ENCODE measurements at regions not wholly inside any gene's neighbourhood (a gene's known extent, or its start where the extent isn't known, plus 50 kb on each side); places are given as distances from the start of the nearest gene placed in this dataset.

GRCh38 chr6:25051083-25051482 lies 115.3 kb upstream of the RIPOR2 start:
- H3K27ac ChIP-seq (ENCODE audit: low read depth in 1 of 2, low read length in 2 of 2), result no peak overlapping the region
- no peaks in the 10 kb centered on the region for H3K9me3 ChIP-seq (ENCODE audit: control insufficient read depth in 4 of 4, low read length in 3 of 4)
- TF ChIP-seq, protein P1, sequence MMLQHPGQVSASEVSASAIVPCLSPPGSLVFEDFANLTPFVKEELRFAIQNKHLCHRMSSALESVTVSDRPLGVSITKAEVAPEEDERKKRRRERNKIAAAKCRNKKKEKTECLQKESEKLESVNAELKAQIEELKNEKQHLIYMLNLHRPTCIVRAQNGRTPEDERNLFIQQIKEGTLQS (IDR thresholded peaks at IDR 0.05), result no peak
- TF ChIP-seq HNF4A (conservative IDR thresholded peaks at IDR 0.05), result no peak
- TF ChIP-seq HNF4G (IDR thresholded peaks at IDR 0.05), result no peak
- TF ChIP-seq SP1 (IDR thresholded peaks at IDR 0.05), result no peak
- TF ChIP-seq MAX (IDR thresholded peaks at IDR 0.05), result no peak
- TF ChIP-seq FOXA2 (IDR thresholded peaks at IDR 0.05), result no peak
- no peak for TF ChIP-seq FOXA1 (IDR thresholded peaks at IDR 0.05)
- no peak for TF ChIP-seq RAD21 (IDR thresholded peaks at IDR 0.05)
- no peak for TF ChIP-seq TAF1 (conservative IDR thresholded peaks at IDR 0.05)
- no peak for TF ChIP-seq EGR1 (IDR thresholded peaks at IDR 0.05; ENCODE audit: low read depth in 2 of 2)
- TF ChIP-seq RXRA (IDR thresholded peaks at IDR 0.05), result no peak
- TF ChIP-seq, protein P2, sequence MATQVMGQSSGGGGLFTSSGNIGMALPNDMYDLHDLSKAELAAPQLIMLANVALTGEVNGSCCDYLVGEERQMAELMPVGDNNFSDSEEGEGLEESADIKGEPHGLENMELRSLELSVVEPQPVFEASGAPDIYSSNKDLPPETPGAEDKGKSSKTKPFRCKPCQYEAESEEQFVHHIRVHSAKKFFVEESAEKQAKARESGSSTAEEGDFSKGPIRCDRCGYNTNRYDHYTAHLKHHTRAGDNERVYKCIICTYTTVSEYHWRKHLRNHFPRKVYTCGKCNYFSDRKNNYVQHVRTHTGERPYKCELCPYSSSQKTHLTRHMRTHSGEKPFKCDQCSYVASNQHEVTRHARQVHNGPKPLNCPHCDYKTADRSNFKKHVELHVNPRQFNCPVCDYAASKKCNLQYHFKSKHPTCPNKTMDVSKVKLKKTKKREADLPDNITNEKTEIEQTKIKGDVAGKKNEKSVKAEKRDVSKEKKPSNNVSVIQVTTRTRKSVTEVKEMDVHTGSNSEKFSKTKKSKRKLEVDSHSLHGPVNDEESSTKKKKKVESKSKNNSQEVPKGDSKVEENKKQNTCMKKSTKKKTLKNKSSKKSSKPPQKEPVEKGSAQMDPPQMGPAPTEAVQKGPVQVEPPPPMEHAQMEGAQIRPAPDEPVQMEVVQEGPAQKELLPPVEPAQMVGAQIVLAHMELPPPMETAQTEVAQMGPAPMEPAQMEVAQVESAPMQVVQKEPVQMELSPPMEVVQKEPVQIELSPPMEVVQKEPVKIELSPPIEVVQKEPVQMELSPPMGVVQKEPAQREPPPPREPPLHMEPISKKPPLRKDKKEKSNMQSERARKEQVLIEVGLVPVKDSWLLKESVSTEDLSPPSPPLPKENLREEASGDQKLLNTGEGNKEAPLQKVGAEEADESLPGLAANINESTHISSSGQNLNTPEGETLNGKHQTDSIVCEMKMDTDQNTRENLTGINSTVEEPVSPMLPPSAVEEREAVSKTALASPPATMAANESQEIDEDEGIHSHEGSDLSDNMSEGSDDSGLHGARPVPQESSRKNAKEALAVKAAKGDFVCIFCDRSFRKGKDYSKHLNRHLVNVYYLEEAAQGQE (IDR thresholded peaks at IDR 0.05), result no peak
- TF ChIP-seq GABPA (IDR thresholded peaks at IDR 0.05 in 1 of 2, conservative IDR thresholded peaks at IDR 0.05 in 1 of 2), result no peak
- TF ChIP-seq, protein P3, sequence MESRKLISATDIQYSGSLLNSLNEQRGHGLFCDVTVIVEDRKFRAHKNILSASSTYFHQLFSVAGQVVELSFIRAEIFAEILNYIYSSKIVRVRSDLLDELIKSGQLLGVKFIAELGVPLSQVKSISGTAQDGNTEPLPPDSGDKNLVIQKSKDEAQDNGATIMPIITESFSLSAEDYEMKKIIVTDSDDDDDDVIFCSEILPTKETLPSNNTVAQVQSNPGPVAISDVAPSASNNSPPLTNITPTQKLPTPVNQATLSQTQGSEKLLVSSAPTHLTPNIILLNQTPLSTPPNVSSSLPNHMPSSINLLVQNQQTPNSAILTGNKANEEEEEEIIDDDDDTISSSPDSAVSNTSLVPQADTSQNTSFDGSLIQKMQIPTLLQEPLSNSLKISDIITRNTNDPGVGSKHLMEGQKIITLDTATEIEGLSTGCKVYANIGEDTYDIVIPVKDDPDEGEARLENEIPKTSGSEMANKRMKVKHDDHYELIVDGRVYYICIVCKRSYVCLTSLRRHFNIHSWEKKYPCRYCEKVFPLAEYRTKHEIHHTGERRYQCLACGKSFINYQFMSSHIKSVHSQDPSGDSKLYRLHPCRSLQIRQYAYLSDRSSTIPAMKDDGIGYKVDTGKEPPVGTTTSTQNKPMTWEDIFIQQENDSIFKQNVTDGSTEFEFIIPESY (IDR thresholded peaks at IDR 0.05), result no peak
- TF ChIP-seq, protein P4, sequence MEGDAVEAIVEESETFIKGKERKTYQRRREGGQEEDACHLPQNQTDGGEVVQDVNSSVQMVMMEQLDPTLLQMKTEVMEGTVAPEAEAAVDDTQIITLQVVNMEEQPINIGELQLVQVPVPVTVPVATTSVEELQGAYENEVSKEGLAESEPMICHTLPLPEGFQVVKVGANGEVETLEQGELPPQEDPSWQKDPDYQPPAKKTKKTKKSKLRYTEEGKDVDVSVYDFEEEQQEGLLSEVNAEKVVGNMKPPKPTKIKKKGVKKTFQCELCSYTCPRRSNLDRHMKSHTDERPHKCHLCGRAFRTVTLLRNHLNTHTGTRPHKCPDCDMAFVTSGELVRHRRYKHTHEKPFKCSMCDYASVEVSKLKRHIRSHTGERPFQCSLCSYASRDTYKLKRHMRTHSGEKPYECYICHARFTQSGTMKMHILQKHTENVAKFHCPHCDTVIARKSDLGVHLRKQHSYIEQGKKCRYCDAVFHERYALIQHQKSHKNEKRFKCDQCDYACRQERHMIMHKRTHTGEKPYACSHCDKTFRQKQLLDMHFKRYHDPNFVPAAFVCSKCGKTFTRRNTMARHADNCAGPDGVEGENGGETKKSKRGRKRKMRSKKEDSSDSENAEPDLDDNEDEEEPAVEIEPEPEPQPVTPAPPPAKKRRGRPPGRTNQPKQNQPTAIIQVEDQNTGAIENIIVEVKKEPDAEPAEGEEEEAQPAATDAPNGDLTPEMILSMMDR (IDR thresholded peaks at IDR 0.05; ENCODE audit: low read depth, low read length, missing input control), result no peak
- no peak for TF ChIP-seq JUND (IDR thresholded peaks at IDR 0.05)
- TF ChIP-seq NR2F2 (IDR thresholded peaks at IDR 0.05), result no peak
- TF ChIP-seq YY1 (IDR thresholded peaks at IDR 0.05), result no peak
- H3K36me3 ChIP-seq (ENCODE audit: control insufficient read depth in 4 of 4, insufficient read depth in 3 of 4, low read depth in 1 of 4, low read length in 3 of 4), result no peaks in the 10 kb centered on the region
- no peaks in the 10 kb centered on the region for H3K27me3 ChIP-seq (ENCODE audit: control insufficient read depth in 4 of 4, insufficient read depth in 4 of 4, low read length in 3 of 4)
- DNase-seq (ENCODE audit: low spot score), result no peak
- H3K4me3 ChIP-seq (ENCODE audit: low read depth in 1 of 3, low read length in 3 of 3), result no peak overlapping the region
- H3K9ac ChIP-seq (ENCODE audit: low read depth in 1 of 2, low read length in 2 of 2), result no peak overlapping the region
- H3K4me1 ChIP-seq (ENCODE audit: control insufficient read depth in 4 of 4, insufficient read depth in 4 of 4, low read length in 3 of 4), result no peaks in the 10 kb centered on the region
- WGBS, result 45% methylated on average over 2 of the region's 2 CpGs

Measured in liver (tissue), 8 donors.